ENCODE measurements at regions not wholly inside any gene's neighbourhood (a gene's known extent, or its start where the extent isn't known, plus 50 kb on each side); places are given as distances from the start of the nearest gene placed in this dataset.

DNA sequence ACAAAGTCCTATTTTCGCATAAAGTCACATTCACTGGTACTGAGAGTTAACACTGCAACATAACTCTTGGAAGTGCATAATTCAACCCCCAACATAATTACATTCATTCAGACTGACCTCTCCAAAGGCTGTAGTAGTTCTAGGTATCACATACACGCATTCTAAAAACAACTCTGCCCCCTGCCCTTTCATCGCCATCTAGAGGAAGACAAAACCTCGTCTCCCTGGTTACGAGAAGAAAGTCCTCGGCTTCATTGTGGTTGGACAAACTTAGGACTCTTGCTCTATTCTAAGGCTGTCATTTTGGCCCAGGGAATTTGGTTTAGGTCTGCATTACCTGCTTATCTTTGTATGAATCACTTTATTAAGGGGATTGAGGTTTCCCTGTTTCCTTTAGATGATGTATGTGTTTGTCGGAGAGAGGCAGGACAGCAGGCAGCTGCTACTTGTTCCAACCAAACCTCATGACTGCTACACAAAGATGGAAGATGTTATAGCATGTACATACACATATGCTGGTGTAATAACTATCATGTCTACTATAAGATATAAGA, 215.4 kb upstream of the NRXN1 start:
- no peak for DNase-seq

DNA sequence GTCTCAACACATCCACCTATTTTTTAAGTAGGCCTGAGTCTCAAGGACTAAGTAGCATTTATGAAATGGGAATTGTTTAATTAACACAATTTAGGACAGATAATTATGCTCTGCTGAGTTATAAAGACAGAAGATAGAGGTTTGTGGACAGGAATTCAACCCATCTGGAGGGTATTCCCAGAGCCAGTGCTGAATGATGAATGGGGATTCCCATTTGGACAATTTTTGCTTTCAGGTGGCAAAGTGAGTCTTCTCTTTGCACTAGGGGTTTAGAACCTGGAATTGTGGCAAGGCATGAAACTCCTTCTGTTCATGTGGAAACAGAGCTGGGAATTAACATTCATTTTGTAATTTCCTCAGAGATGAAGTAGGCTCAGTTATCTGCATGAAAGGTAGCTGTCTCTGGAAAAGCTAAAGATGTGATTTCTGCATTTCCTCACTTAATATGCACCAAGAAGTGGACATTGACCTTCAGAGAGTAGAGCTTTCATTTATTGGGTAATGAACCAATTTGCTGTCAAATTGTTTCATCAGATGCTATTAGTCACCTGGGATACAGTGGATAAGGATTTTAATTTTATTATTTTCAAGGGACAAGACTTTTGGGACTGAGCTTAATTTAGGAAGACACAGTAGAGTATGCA, 212.1 kb upstream of the NRXN1 start:
- DNase-seq = no peak

DNA sequence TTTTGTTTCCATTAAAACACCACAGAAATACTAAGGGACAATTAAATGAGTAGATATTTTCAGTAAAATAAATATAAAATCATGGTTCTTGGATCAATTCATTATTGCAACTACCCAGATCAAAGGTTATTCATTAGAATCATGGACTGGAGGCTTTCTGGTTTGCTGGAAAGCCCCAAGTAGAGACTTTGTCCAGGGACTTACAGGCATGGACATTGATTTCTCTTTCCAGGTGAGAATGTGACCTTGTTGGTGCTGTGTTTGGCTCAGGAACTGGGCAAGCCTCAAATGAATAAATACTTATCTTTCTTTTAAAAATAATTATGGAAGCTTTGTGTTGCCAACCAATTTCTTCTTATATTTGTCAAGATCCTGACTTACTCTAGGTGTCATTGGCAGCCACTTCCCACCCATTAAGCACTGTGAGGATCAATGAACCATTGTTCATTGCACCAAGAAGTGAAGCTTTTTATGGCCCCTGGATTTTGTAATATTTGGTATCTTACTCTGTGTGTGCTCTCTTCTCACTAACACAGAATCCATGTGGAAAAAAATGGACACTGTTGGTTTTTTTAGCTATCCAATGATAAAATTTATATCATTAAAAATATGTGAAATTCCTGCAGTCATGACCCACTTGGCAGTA, 205.8 kb upstream of the NRXN1 start:
- no peak for DNase-seq

DNA sequence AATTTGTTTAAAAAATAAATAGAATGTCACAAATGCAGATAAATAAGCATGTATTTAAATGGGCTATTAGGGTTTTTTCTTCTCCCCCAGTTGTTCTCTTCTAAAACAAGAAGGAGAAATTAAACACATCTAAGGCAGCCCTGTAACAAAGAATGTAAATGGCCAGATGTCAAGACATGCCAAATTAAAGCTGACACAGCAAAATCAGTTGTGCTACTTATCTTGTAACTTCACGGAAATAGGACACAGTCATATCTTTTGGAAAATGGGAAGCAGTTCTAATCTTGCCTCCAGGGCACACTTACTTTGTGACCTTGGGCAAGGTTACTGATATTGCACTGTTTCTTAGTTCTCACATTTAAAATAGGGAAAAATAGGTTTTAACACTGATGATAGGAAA, 200.1 kb upstream of the NRXN1 start:
- no peak for DNase-seq

DNA sequence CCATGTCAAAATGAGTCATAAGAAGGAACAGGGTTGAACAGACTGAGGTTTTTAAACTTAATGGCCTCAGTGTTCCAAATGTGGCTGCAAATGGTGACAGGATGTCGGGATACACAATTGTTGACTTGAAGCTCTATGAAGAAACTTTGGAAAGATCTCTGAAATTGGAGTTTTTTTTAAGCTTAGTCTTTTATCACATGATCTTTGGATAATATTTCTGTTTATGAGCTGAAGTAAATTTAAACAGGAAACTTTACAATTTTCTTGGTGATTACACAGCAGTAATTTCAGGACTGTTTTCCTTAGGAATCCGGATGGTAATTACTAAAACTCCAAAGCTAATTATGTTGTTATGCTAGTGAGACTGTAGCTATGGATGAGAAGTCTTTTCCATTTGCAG, 199.1 kb upstream of the NRXN1 start:
- no peak for DNase-seq

DNA sequence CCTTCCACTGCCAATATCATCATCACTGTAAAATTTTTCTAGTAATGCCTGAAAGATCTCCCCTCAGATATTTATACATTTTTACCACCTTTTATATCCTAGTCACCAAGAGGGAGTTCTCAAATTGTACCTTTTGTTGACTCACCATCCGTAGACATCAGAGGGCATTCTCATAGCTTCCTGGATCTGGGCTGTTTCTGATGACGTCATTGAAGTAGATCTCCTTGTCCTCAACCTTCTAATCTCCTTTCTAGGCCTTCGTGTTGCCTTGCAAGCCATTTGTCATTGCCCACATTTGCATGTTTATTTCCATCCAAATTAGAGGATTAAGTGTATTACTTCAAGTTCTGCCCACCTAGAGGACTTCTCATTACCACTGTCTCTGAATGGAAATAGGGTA, 193.4 kb upstream of the NRXN1 start:
- no peak for DNase-seq

DNA sequence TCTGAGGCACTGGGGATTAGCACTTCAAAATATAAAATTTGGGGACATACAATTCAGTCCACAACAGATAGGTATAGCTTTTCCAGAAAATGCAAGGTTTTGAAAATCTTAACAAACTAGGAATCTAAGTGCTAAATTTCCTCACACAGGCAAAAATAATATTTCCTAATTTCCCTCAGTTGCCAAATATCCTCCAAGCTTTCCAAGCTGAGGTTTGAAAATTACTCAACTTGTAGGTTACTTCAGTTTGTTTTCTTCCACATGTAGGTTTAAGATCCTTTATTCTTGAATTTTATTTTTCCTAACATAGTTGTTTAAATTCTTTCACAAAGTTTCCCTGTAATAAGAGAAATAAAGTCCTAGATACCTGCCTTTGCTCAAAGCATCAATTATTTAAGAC, 192.9 kb upstream of the NRXN1 start:
- no peak for DNase-seq

DNA sequence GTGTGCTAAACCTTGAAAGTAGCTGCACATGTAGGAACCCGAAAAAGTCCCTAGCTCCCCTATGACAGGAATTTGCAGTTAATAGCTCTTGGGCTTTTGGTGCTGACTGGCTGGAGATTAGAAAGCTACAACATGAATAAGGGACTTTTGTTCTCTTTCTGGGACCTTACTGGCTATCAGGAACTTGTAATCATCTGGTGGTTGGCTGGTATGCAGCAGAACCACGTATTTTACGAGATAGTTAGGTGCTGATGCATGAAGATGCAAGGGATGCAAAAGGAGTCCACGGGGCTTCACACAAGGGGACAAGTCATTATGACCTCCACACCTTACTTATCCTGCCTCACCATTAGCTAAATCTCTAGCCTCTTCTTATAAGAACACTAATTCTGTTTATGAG, 190.2 kb upstream of the NRXN1 start:
- no peak for DNase-seq

DNA sequence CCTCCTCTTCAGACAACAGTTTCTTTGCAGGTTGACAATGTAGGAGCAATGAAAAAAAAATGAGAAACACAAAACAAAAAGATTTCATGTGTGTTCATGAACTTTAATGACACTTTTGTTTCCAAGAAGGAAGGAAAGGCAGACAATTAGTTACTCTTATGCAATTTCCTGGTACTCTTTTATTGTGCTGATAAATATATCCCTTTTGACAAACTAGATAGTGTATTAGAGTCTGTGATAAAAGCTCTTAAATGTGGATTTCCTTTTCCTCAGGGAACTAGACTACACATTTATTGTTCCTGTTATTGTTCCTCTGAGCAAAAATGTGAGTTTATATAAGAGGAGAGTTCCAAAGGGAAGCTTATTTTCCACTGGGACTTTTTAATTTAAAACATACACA, 188.7 kb upstream of the NRXN1 start:
- no peak for DNase-seq

DNA sequence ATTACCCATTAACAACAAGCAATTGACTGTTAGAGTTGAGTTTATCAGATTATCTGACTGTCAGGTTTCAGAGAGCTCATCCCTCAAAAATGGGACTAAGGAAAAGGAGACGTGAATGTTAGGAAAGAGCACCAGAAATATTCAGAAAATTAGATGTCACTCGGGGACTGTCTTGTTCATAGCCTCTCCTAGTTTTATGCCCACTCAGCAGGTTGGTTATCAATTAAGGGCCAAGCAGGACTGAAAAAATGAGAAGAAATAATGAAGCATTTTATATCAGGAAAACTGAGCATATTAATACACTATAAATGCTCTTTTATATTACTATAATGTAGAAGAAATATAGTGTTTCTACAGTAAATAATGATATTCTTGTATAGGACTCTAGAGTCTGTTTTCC, 188.1 kb upstream of the NRXN1 start:
- no peak for DNase-seq

DNA sequence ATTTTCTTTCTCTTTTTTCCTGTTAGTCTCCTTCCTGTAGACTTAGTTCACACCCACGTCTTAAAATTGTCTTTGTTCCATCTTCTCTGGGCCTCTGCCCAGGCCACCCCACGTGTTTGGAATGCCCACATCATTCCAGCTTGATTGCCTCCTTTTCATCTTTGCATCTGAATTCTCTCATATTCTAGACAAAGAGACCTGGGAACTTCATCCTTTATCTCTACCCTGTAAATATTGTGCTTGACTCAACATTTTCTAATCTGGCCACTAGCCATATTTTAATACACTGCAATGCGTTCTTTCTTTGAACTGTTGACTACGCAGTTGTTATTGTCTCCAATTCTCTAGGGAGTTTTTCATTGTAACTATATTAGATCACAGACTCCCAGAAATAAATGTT, 187.5 kb upstream of the NRXN1 start:
- no peak for DNase-seq

DNA sequence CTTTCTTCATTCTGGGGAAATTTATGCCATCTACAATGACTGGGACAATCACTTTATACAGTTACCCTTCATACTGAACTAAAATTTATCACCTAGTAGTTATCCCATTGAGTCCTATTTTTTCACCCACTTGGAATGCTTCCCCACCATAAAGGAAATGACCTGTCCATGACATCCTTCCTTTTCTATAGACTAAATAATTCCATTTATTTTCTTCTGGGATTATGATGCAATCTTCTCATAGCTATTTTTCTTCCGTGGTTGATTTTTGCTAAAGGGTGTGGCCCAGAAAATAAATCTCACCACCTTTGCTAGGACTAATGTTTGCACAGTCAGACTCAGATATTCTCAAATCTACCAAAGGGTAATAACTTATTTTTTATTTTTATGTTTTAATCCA, 186.1 kb upstream of the NRXN1 start:
- no peak for DNase-seq

DNA sequence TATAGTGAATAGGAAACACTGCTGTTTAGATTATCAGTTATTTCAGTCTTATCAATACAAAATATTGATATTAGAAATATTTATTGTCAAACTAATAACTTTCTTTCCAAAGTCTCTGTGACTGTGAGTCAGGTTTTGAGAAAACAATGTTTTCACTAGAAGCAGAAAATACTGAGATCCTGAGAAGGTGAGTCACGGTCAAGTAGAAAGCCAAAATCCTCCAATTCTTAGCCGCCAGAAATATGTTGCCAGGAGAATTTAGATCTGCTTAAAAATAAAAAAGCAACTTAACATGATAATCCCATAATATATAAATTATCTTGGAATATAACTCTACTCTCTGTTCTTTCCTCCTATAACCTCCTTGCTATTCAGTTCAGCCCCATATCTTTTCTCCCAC, 181.9 kb upstream of the NRXN1 start:
- no peak for DNase-seq

DNA sequence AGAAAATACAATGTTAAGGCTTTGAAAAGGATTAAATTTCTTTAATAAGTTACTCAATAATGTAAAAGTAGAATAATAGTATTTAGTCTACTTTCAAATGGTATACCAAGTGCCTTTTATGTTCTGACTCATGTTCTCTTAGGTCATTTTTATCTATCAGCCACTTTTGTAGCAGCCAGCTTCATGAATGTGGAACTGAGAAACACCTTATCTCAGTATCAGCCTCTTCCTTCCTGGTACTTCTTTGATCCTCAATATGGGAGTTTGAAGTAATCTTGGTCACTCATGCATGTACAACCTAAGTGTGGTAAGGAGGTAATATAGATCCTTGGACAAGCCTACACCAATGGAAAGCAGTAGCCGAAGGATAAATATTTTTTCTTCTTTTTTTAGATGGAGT, 180.4 kb upstream of the NRXN1 start:
- DNase-seq = no peak

DNA sequence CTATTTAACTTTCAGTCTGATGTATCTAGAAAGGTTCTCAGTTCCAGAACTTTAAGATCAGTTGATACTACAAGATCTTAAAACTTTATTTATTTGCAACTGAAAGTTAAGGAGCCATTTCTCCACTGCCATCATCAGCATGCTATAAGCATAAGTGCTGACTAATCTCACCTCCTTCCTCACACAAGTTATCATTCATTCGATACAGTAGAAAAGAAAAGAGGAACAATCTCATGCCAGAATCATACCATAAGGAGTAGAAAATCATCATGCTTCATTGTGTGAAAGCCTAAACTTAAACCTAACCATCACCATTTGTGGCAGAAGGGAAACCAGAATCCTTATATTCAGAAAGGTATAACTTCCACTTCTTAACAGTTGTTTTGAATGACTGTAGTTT, 176.6 kb upstream of the NRXN1 start:
- no peak for DNase-seq

DNA sequence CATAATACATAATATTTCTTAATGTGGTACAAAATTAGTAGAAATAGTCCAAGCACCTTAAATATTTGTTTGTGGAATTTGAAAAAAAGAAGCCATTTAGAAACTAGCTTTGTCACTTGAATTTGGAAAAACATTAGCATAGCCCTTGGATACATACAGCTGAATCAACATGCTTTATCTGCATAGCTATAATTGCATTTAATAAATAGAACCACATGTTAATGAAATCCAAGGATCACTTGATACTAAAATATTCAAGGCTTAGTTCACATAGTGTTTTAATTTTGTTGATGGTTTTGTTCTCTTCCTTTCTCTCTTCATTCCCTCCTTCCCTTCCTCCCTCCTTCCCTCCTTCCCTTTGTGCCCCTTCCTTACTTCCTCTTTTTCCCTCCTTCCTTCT, 169.4 kb upstream of the NRXN1 start:
- DNase-seq = no peak

DNA sequence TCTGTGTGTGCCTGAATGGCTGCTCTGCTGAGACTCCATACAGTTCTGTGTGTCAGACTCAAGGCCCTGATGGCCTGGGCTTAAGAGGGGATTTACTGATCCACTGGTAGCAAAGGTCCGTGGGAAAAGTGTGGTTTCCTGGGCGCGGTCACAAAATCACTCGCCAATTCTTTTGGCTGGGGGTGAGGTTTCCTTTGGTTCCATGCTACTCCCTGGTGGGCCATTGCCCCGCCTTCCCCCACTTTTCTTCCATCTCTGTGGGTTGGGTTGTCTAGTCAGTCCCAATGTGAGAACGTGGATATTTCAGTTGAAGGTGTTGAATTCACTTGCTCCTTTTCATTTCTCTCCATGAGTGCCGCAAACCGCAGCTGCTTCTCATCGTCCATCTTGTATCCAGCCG, 162.7 kb upstream of the NRXN1 start:
- no peak for DNase-seq

DNA sequence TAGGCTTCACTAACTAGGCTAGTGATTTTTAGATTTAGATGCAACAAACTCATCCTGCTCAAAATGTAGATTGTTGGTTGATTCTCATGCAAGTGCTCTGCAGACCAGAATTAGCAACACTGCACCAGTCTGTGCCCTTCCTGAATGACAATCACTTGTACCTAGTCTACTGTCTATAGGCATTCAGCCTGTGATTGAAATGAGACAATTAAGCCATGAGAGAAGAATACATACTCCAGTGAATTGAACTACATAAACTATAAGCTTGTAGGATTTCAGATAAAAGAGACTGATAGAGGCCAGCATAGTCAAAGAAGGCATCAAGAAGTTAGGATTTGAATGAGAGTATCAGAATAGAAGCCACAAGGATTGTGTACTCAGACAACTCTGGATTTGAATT, 138.3 kb upstream of the NRXN1 start:
- DNase-seq = no peak

DNA sequence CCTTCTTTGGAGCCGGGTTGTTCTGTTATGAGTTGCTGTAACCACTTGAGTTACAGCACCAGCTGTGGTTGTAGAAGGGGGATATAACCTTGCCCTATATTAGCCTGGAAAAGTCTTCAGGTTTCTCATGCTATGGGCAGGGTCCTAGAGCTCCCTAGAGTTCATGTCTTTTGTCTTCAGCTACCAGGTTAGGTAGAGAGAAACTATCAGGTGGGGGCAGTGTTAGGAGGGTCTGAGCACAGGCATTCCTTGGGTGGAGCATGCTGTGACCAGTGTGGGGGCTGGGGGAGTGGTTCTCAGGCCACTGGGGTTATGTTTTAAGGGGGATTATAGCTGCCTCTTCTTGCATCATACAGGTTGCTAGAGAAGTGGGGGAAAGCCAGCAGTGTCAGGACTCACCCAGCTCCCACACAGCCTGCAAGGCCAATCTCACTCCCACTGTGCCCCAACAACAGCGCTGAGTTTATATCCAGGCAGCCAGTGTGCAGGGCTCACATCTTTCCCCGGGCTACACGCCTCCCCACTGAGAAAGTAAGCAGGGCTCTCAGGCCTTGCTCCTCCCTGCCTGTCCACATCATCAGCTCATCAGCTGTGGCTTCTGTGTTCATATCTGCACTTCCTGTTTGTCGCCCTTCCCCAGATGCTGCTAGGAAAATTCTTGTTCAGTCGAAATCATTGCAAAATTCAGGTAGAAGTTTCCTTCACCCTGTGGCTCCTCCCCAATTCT, 133.8 kb upstream of the NRXN1 start:
- DNase-seq = no peak

DNA sequence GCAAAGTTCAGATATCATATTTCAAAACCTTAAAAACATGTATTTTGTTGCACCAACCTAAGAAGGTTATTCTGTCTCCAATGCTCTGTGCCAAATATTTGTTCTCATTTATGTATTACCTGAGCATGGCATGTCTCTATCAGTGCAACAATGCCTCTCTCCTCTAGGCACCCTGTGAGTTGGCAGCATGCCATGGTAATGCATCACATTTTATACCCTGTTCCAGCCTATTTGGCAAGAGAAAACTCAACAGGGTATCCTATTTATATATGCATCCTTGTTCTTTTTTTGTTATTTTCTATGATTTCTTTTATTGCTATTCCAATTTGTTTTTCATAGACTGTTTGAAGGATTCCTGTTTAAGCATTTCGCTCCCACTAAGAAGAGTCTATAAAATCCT, 126.3 kb upstream of the NRXN1 start:
- DNase-seq = no peak

DNA sequence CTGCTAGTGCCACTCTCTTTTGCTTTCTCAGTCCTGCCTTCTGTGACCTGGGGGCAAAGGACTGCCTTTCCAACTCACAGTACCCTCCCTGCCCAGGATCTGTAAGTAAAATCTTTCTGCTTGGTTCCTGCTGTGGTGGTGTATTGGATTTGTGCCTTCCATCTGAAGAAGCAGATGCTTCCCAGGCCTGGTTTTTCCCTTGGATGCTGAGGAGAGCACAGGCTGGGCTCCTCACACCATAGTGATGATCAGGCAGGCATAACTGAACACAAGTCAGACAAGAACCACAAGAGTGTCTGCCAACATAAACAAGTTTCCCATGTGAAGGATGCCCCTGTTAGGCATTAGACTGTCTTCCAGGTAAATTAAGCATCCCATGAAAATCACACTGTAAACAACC, 121.3 kb upstream of the NRXN1 start:
- DNase-seq = no peak

DNA sequence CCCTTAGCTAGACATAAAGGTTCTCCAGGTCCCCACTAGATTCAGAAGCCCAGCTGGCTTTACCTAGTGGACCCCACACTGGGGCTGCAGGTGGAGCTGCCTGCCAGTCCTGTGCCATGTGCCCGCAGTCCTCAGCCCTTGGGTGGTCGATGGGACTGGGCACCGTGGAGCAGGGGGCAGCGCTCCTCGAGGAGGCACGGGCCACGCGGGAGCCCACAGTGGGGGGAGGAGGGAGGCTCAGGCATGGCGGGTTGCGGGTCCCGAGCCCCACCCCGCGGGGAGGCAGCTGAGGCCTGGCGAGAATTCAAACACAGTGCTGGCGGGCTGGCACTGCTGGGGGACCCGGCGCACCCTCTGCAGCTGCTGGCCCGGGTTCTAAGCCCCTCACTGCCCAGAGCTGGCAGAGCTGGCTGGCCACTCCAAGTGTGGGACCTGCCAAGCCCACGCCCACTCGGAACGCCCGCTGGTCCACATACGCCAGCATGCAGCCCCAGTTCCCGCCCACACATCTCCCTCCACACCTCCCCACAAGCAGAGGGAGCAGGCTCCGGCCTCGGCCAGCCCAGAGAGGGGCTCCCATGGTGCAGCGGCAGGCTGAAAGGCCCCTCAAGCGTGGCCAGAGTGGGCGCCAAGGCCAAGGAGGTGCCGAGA, 119.7 kb upstream of the NRXN1 start:
- DNase-seq = no peak

DNA sequence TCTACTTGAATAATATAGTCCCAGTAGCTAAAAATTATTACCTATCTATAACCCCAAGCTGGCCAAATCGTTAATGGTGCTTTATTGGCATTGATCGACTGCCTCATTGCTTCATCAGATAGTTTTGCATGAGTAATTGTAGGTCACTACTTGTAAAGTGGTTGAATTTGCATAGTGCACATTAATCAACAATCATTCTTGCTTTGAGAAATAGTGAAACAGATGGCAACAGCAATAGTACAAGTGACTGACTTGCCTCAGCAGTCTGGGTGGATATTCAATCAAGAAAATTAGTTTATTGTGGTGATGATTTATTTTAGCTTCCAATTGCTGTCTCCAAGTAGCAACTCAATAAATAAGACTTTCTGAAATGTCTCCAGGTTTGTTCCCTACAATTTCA, 117.8 kb upstream of the NRXN1 start:
- DNase-seq = no peak
